ENCODE measurements at regions not wholly inside any gene's neighbourhood (a gene's known extent, or its start where the extent isn't known, plus 50 kb on each side); places are given as distances from the start of the nearest gene placed in this dataset.
A peak's percentile ranks its signal among the peaks of the same experiment; 100 is the strongest.

DNA sequence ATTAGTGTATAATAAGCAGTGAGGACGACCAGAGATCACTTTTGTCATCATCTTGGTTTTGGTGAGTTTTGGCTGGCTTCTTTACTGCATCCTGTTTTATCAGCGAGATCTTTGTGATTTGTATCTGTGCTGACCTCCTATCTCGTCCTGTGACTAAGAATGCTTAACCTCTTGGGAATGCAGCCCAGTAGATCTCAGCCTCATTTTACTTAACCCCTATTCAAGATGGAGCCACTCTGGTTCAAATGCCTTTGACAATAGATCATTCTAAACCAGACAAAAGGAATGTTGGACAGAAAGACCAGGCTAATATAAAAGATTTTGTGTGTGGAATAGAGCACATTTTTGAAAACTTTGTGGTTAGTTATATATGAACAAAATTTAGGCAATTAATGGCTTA lies 618.5 kb upstream of the BCHE start:
- H3K9me3 ChIP-seq (ENCODE audit: low read length), result no peaks in the 10 kb centered on the region
- no peak overlapping the region for H2AFZ ChIP-seq (ENCODE audit: low read depth, low read length)
- no peaks in the 10 kb centered on the region for H3K27me3 ChIP-seq (ENCODE audit: insufficient read depth, low read length)
- peaks cover 11% of the 10 kb centered on the region for H3K4me1 ChIP-seq (ENCODE audit: insufficient read depth, low read length)
- no peak overlapping the region for H3K4me3 ChIP-seq (ENCODE audit: low read length)
- no peaks in the 10 kb centered on the region for H3K36me3 ChIP-seq (ENCODE audit: insufficient read depth, low read length)

- H3K4me1 ChIP-seq (ENCODE audit: insufficient read depth, low read length), result peaks cover 11% of the 10 kb centered on the region
- H3K4me3 ChIP-seq (ENCODE audit: low read length), result no peak overlapping the region
- no peaks in the 10 kb centered on the region for H3K27me3 ChIP-seq (ENCODE audit: insufficient read depth, low read length)
- no peaks in the 10 kb centered on the region for H3K9me3 ChIP-seq (ENCODE audit: low read length)
- H2AFZ ChIP-seq (ENCODE audit: low read depth, low read length), result no peak overlapping the region
- no peaks in the 10 kb centered on the region for H3K36me3 ChIP-seq (ENCODE audit: insufficient read depth, low read length)
Observed at GRCh38 chr3:166453478-166453877, 616.3 kb upstream of the BCHE start.

DNA sequence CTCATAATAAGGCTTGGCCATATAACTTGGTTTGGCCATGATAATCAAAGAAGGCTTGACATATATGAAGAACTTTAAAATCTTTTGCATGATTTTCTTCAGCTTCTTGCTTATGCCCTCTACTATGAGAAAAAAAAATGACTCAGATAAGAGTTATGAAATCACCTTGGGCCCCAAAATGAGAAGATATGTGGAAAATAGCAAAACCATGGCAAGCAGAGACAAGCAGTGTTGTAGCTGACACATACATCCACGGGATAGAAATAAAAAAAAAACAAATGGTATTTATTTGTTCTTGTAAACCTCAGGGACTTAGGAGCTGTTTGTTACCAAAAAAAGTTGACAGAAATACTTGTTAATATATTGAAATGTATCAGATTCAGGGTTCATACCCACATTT lies 614.8 kb upstream of the BCHE start:
- Histone ChIP-seq H3K27me3 (ENCODE audit: insufficient read depth, low read length) (no peaks in the 10 kb centered on the region), H3K36me3 (ENCODE audit: insufficient read depth, low read length) (no peaks in the 10 kb centered on the region), H2AFZ (ENCODE audit: low read depth, low read length) (no peak overlapping the region), H3K4me3 (ENCODE audit: low read length) (no peak overlapping the region), H3K9me3 (ENCODE audit: low read length) (no peaks in the 10 kb centered on the region), H3K4me1 (ENCODE audit: insufficient read depth, low read length) (peaks cover 11% of the 10 kb centered on the region)

- Histone ChIP-seq H3K4me1 (ENCODE audit: insufficient read depth, low read length) (no peaks in the 10 kb centered on the region), H2AFZ (ENCODE audit: low read depth, low read length) (no peak overlapping the region), H3K36me3 (ENCODE audit: insufficient read depth, low read length) (no peaks in the 10 kb centered on the region), H3K27me3 (ENCODE audit: insufficient read depth, low read length) (no peaks in the 10 kb centered on the region), H3K9me3 (ENCODE audit: low read length) (no peaks in the 10 kb centered on the region), H3K4me3 (ENCODE audit: low read length) (no peak overlapping the region)
Observed at GRCh38 chr3:166447513-166447912, 610.3 kb upstream of the BCHE start.

- Histone ChIP-seq H3K4me3 (ENCODE audit: low read length) (no peak overlapping the region), H3K27me3 (ENCODE audit: insufficient read depth, low read length) (no peaks in the 10 kb centered on the region), H3K9me3 (ENCODE audit: low read length) (no peaks in the 10 kb centered on the region), H2AFZ (ENCODE audit: low read depth, low read length) (no peak overlapping the region), H3K4me1 (ENCODE audit: insufficient read depth, low read length) (no peaks in the 10 kb centered on the region), H3K36me3 (ENCODE audit: insufficient read depth, low read length) (no peaks in the 10 kb centered on the region)
Observed at GRCh38 chr3:166446986-166447385, 609.8 kb upstream of the BCHE start.

- Histone ChIP-seq H3K36me3 (ENCODE audit: insufficient read depth, low read length) (no peaks in the 10 kb centered on the region), H3K9me3 (ENCODE audit: low read length) (no peaks in the 10 kb centered on the region), H3K4me1 (ENCODE audit: insufficient read depth, low read length) (no peaks in the 10 kb centered on the region), H2AFZ (ENCODE audit: low read depth, low read length) (no peak overlapping the region), H3K4me3 (ENCODE audit: low read length) (no peak overlapping the region), H3K27me3 (ENCODE audit: insufficient read depth, low read length) (no peaks in the 10 kb centered on the region)
Observed at GRCh38 chr3:166446291-166446690, 609.1 kb upstream of the BCHE start.

DNA sequence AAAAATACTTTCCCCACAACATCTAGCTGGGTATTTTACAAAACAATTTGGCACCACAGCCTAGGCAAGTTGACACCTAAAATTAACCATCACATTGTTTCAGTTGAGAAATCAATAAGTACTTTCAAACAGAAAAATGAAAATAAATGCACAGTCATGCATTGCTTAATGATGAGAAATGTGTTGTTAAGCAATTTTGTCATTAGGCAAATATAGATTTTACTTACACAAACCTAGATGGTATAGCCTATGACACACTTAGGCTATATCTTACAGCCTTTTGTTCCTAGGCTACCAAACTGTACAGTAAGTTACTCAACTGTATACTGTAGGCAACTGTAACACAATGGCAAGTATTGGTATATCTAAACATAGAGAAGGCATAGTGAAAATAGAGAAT lies 608.6 kb upstream of the BCHE start:
- H2AFZ ChIP-seq (ENCODE audit: low read depth, low read length), result no peak overlapping the region
- no peaks in the 10 kb centered on the region for H3K36me3 ChIP-seq (ENCODE audit: insufficient read depth, low read length)
- H3K27me3 ChIP-seq (ENCODE audit: insufficient read depth, low read length), result no peaks in the 10 kb centered on the region
- H3K4me3 ChIP-seq (ENCODE audit: low read length), result no peak overlapping the region
- H3K4me1 ChIP-seq (ENCODE audit: insufficient read depth, low read length), result no peaks in the 10 kb centered on the region
- no peaks in the 10 kb centered on the region for H3K9me3 ChIP-seq (ENCODE audit: low read length)

DNA sequence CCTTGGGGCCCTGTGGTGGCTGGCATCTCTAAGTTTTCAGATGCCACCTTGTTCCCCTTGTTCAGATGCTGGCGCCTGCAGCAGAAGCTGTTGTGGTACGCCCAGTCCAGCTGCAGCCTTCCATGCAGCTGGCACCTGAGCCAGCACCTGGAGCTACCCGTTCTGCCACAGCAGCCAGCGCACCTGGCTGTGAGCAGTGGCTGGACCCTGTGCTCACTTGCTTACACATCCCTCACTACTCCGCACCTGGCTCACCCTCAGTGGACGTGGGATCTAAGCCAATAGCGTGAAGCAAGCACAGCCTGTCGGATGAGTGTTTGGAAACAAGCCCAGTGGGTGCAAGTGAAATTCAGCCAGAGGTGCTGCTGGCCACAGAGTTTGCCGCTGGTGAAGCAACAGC lies 607.5 kb upstream of the BCHE start:
- Histone ChIP-seq H3K27me3 (ENCODE audit: insufficient read depth, low read length) (no peaks in the 10 kb centered on the region), H2AFZ (ENCODE audit: low read depth, low read length) (no peak overlapping the region), H3K9me3 (ENCODE audit: low read length) (no peaks in the 10 kb centered on the region), H3K4me1 (ENCODE audit: insufficient read depth, low read length) (no peaks in the 10 kb centered on the region), H3K36me3 (ENCODE audit: insufficient read depth, low read length) (no peaks in the 10 kb centered on the region), H3K4me3 (ENCODE audit: low read length) (no peak overlapping the region)

- Histone ChIP-seq H2AFZ (ENCODE audit: low read depth, low read length) (peak overlapping the region; percentile 48), H3K9me3 (ENCODE audit: low read length) (no peaks in the 10 kb centered on the region), H3K4me3 (ENCODE audit: low read length) (no peak overlapping the region), H3K36me3 (ENCODE audit: insufficient read depth, low read length) (no peaks in the 10 kb centered on the region), H3K4me1 (ENCODE audit: insufficient read depth, low read length) (no peaks in the 10 kb centered on the region), H3K27me3 (ENCODE audit: insufficient read depth, low read length) (no peaks in the 10 kb centered on the region)
Observed at GRCh38 chr3:166444336-166444735, 607.1 kb upstream of the BCHE start.

- peaks cover 3% of the 10 kb centered on the region for H3K4me1 ChIP-seq (ENCODE audit: insufficient read depth, low read length)
- H3K4me3 ChIP-seq (ENCODE audit: low read length), result no peak overlapping the region
- H3K36me3 ChIP-seq (ENCODE audit: insufficient read depth, low read length), result no peaks in the 10 kb centered on the region
- H2AFZ ChIP-seq (ENCODE audit: low read depth, low read length), result no peak overlapping the region
- no peaks in the 10 kb centered on the region for H3K27me3 ChIP-seq (ENCODE audit: insufficient read depth, low read length)
- H3K9me3 ChIP-seq (ENCODE audit: low read length), result no peaks in the 10 kb centered on the region
Observed at GRCh38 chr3:166435469-166436057, 598.3 kb upstream of the BCHE start.

DNA sequence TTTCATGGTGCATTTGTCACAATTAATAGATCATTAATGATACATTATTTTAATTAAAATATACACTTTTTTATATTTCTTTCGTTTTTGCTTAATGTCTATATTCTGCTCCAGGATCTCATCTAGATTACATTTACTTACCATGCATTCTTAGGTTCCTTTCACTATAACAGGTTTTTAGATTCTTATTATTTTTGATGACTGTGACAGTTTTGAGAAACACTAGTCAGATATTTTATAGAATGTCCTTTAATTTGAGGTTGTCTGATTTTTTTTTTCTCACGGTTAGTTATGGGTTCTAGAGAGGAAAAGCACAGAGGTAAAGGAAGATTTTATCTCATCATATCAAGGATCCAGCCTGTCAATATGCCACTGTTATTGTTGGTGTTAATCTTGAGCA lies 595.8 kb upstream of the BCHE start:
- Histone ChIP-seq H3K9me3 (ENCODE audit: low read length) (no peaks in the 10 kb centered on the region), H3K4me3 (ENCODE audit: low read length) (no peak overlapping the region), H3K27me3 (ENCODE audit: insufficient read depth, low read length) (no peaks in the 10 kb centered on the region), H2AFZ (ENCODE audit: low read depth, low read length) (no peak overlapping the region), H3K4me1 (ENCODE audit: insufficient read depth, low read length) (peaks cover 3% of the 10 kb centered on the region), H3K36me3 (ENCODE audit: insufficient read depth, low read length) (no peaks in the 10 kb centered on the region)

DNA sequence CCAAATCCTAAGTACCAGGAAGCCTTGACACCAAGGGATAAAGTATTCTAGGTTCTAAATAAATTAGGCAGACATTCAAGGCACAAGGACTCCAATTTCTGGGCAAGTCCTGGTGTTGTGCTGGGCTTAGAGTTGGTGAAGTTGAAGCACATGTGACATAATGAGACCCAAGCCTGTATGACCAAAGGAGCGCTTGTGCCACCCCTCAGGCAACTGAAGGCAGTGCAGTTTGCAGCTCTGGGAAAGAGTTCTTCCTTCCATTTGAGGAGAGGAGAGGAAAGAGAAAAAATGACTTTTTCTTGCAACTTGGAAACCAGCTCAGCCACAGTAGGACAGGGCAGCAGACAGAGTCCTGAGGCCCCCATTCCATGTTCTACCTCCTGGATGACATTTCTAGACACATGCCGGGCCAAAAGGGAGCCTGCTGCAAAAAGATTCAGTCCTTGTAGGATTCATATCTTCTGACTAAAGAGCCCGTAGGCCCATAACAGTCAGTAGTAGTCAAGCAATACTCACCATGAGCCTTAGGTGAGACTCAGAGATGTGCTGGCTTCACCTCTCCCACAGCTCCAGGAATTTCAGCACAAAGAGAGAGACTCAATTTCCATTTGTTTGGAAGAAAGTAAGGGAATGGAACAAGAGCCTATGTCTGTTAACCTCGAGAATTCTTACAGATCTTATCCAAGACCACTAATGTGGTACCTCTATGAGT lies 588.8 kb upstream of the BCHE start:
- H3K9me3 ChIP-seq (ENCODE audit: low read length), result no peaks in the 10 kb centered on the region
- no peaks in the 10 kb centered on the region for H3K27me3 ChIP-seq (ENCODE audit: insufficient read depth, low read length)
- no peaks in the 10 kb centered on the region for H3K4me1 ChIP-seq (ENCODE audit: insufficient read depth, low read length)
- H3K4me3 ChIP-seq (ENCODE audit: low read length), result no peak overlapping the region
- H3K36me3 ChIP-seq (ENCODE audit: insufficient read depth, low read length), result no peaks in the 10 kb centered on the region
- H2AFZ ChIP-seq (ENCODE audit: low read depth, low read length), result no peak overlapping the region

DNA sequence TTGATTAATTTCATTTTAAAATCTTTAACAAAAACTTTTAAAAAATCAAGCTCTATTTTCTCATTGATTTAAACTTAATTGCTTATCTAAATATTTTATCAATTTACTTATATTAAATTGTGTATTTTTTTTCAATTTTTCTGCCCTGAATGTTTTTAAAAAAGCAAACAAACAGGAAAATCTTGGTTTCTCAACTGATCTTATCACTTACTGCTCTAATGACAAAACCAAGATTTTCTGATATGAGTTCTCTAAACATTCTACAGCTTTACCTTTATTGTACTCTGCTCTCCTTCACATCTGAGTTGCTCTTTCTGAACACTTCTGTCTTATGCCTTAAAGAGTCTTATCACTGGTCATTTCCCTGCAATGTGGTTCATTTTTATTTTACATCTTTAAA lies 587.8 kb upstream of the BCHE start:
- Histone ChIP-seq H2AFZ (ENCODE audit: low read depth, low read length) (no peak overlapping the region), H3K4me1 (ENCODE audit: insufficient read depth, low read length) (no peaks in the 10 kb centered on the region), H3K4me3 (ENCODE audit: low read length) (no peak overlapping the region), H3K27me3 (ENCODE audit: insufficient read depth, low read length) (no peaks in the 10 kb centered on the region), H3K36me3 (ENCODE audit: insufficient read depth, low read length) (no peaks in the 10 kb centered on the region), H3K9me3 (ENCODE audit: low read length) (no peaks in the 10 kb centered on the region)
